Kidney (tissue), 13 donors: ENCODE measurements at regions not wholly inside any gene's neighbourhood (a gene's known extent, or its start where the extent isn't known, plus 50 kb on each side); places are given as distances from the start of the nearest gene placed in this dataset.

Source experiments
- DNase-seq, 5 donors: peaks; one replicate each; pipeline ENCODE4 v3.0.0-alpha.2; 2013 to 2020
- FAIRE-seq: peaks from 2 replicates; lab custom pipeline; 2012; peaks lifted over from hg19 to GRCh38; lab: Jason Lieb, UNC
- H3K27ac ChIP-seq, 2 donors: one replicate each; pipeline ENCODE4 v1.7.0; 2013; ENCODE audit warnings: low read depth in 2 of 2, low read length in 2 of 2, inconsistent platforms in 1 of 2
- H3K27me3 ChIP-seq: one replicate; pipeline ENCODE4 v1.7.1; 2013; ENCODE audit warnings: low read length, inconsistent platforms; ENCODE audit not compliant: control insufficient read depth, insufficient read depth
- H3K36me3 ChIP-seq, 3 donors: one replicate each; pipeline versions ENCODE4 v1.7.0 to v1.7.1; 2013; ENCODE audit warnings: low read length in 3 of 3, control low read depth in 1 of 3, inconsistent platforms in 1 of 3; ENCODE audit not compliant: insufficient read depth in 3 of 3, control insufficient read depth in 2 of 3
- H3K4me1 ChIP-seq, 3 donors: one replicate each; pipeline versions ENCODE4 v1.7.0 to v1.7.1; 2013; ENCODE audit warnings: low read length in 3 of 3, inconsistent platforms in 1 of 3, low read depth in 1 of 3; ENCODE audit not compliant: control insufficient read depth in 2 of 3, insufficient read depth in 2 of 3
- H3K4me3 ChIP-seq, 3 donors: one replicate each; pipeline versions ENCODE4 v1.7.0 to v1.8.1; 2013; ENCODE audit warnings: low read length in 3 of 3, control low read depth in 1 of 3, inconsistent platforms in 1 of 3
- H3K9ac ChIP-seq, 3 donors: one replicate each; pipeline versions ENCODE4 v1.7.0 to v1.7.1; 2013; ENCODE audit warnings: low read length in 3 of 3, control low read depth in 1 of 3, inconsistent platforms in 1 of 3
- H3K9me3 ChIP-seq, 3 donors: one replicate each; pipeline versions ENCODE4 v1.7.0 to v1.7.1; 2013; ENCODE audit warnings: low read length in 3 of 3, control low read depth in 1 of 3, inconsistent platforms in 1 of 3; ENCODE audit not compliant: control insufficient read depth in 2 of 3, insufficient read depth in 1 of 3
- intact Hi-C: fragments of 100-400 bp; cut with DNase I; formaldehyde crosslinking; loops from one replicate; pipeline ENCODE4 v1.11.1; 2022
- TF ChIP-seq, protein P1 (sequence below): IDR thresholded peaks from 3 replicates; pipeline ENCODE4 v1.5.1; 2012; ENCODE audit warnings: mild to moderate bottlenecking, moderate library complexity, borderline replicate concordance; ENCODE audit not compliant: insufficient read depth; ENCODE audit errors: extremely low read depth
- donor health status: control.
- donor health status: control.
- donor health status: control.
- donor health status: control.
- donor health status: control.
- donor health status: DM: yes; HTN: yes; CAD: no.
- donor health status: Normal renal cell carcinoma (clear cell type).

DNA sequence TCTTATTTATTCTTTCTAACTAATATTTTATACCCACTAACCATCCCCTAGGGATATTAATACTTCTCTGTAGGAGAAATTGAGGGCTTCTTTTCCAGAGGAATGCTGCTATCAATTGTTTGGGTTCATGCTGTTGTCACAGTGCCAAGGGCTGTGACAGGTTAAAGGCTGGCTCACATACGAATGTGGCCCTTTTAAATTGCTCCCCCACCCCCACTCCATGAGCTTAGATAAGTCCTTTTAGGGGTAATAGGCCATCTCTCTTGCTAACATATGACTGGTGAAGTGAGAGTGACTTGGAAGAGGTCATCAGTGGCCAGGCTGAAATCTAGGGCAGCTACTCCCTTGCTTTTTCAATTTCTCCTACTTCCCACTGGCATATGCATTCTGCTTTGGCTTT is 121.9 kb upstream of the DPH6 start:
- Histone ChIP-seq H3K27me3 (no peaks in the 10 kb centered on the region), H3K4me1 (peaks cover 0 to 25% (median 4%) of the 10 kb centered on the region in 3 donors), H3K9ac (no peak overlapping the region), H3K9me3 (no peaks in the 10 kb centered on the region), H3K4me3 (no peak overlapping the region), H3K36me3 (no peaks in the 10 kb centered on the region), H3K27ac (no peak overlapping the region)
- intact Hi-C loops: no loop called here
- DNase-seq: no peak
- TF ChIP-seq, protein P1, sequence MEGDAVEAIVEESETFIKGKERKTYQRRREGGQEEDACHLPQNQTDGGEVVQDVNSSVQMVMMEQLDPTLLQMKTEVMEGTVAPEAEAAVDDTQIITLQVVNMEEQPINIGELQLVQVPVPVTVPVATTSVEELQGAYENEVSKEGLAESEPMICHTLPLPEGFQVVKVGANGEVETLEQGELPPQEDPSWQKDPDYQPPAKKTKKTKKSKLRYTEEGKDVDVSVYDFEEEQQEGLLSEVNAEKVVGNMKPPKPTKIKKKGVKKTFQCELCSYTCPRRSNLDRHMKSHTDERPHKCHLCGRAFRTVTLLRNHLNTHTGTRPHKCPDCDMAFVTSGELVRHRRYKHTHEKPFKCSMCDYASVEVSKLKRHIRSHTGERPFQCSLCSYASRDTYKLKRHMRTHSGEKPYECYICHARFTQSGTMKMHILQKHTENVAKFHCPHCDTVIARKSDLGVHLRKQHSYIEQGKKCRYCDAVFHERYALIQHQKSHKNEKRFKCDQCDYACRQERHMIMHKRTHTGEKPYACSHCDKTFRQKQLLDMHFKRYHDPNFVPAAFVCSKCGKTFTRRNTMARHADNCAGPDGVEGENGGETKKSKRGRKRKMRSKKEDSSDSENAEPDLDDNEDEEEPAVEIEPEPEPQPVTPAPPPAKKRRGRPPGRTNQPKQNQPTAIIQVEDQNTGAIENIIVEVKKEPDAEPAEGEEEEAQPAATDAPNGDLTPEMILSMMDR: no peak
- FAIRE-seq: no peak

GRCh38 chr15:35669021-35669420 is 123.1 kb upstream of the DPH6 start:
- DNase-seq (no peak), FAIRE-seq (no peak)
- Histone ChIP-seq H3K27me3 (no peaks in the 10 kb centered on the region), H3K9ac (no peak overlapping the region), H3K4me1 (peaks cover 0 to 25% (median 4%) of the 10 kb centered on the region in 3 donors), H3K9me3 (no peaks in the 10 kb centered on the region), H3K36me3 (no peaks in the 10 kb centered on the region), H3K27ac (no peak overlapping the region), H3K4me3 (no peak overlapping the region)
- TF ChIP-seq, protein P1: no peak
- intact Hi-C loops: no loop called here

- TF ChIP-seq, protein P1: no peak
- Histone ChIP-seq H3K9me3 (no peaks in the 10 kb centered on the region), H3K9ac (no peak overlapping the region), H3K4me1 (peaks cover 0 to 25% (median 4%) of the 10 kb centered on the region in 3 donors), H3K36me3 (no peaks in the 10 kb centered on the region), H3K4me3 (no peak overlapping the region), H3K27me3 (no peaks in the 10 kb centered on the region), H3K27ac (no peak overlapping the region)
- DNase-seq: no peak
- intact Hi-C loops: no loop called here
- FAIRE-seq: no peak
These were observed 123.6 kb upstream of the DPH6 start for GRCh38 chr15:35669432-35670045.

DNA sequence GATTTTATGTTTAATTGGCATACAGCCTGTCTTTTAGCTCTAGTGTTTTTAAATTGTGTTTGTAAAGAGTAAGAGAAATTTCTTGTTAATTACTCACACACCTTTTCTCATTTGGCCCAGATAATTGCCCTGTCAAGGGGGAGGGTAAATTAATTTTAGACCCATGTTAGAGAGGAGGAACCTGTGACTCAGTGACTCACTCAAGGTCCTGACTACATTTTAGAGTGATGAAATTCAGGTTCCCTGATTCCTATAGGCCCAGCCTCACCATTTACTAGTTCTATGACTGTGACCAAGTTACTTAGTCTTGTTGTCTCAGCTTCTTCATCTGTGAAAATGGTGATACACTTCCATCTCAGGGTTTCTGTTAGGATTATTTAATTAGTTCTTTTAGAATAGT is 125.2 kb upstream of the DPH6 start:
- no peaks in the 10 kb centered on the region for H3K9me3 ChIP-seq
- H3K4me1 ChIP-seq: peaks cover 5 to 33% (median 7%) of the 10 kb centered on the region in 3 donors
- TF ChIP-seq, protein P1: no peak
- no peak for FAIRE-seq
- intact Hi-C loops: no loop called here
- H3K27ac ChIP-seq: no peak overlapping the region
- H3K4me3 ChIP-seq: no peak overlapping the region
- no peaks in the 10 kb centered on the region for H3K27me3 ChIP-seq
- no peak for DNase-seq
- H3K9ac ChIP-seq: no peak overlapping the region
- no peaks in the 10 kb centered on the region for H3K36me3 ChIP-seq
